ENCODE measurements at regions not wholly inside any gene's neighbourhood (a gene's known extent, or its start where the extent isn't known, plus 50 kb on each side); places are given as distances from the start of the nearest gene placed in this dataset.

DNA sequence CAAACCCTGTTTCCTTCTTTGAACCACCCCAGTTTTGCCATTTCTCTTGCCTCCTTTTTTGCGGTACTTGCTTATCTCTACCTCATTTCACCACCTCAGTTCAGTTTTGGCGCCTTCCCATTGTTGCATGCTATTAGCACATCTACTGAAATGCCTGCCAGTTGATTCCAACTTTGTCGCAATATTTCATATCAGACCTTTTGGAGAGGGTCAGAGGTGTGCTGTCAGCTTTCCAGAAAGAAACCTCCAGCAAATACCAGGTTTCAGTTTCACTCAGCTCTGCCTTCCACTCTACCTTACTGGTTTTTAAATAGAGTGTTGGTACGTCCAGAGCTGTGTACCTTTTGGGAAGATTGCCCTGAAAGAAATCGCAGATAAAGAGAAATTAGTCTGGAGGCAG lies 91.9 kb upstream of the CPEB2 start:
- DNase-seq, result no peak
- ChIA-PET CTCF (no interaction called here), POLR2A (no interaction called here)

GRCh38 chr4:14912426-14912825 lies 89.9 kb upstream of the CPEB2 start:
- ChIA-PET CTCF (no interaction called here), POLR2A (no interaction called here)
- Mint-ChIP-seq H3K4me3 (no peak overlapping the region), H3K4me1 (no peaks in the 10 kb centered on the region), H3K9me3 (peaks cover 0 to 4% (median 0%) of the 10 kb centered on the region in 5 donors), H3K27me3 (peaks cover 16 to 55% of the 10 kb centered on the region in 2 donors), H3K27ac (no peak overlapping the region), H3K36me3 (peaks cover 0 to 2% (median 0%) of the 10 kb centered on the region in 3 donors)
- no peaks in the 10 kb centered on the region for H3K27me3 ChIP-seq (ENCODE audit: insufficient read depth, low read length, poor library complexity, severe bottlenecking)
- H3K27ac ChIP-seq (ENCODE audit: low read depth, low read length), result no peak overlapping the region
- no peaks in the 10 kb centered on the region for H3K9me3 ChIP-seq (ENCODE audit: low read length)
- no peaks in the 10 kb centered on the region for H3K4me1 ChIP-seq (ENCODE audit: insufficient read depth, low read length)
- no peak for DNase-seq
- H3K4me3 ChIP-seq (ENCODE audit: low read length), result no peak overlapping the region
- H3K36me3 ChIP-seq (ENCODE audit: insufficient read depth, low read length), result no peaks in the 10 kb centered on the region

More for the DNA sequence above, 91.9 kb upstream of the CPEB2 start:
- Mint-ChIP-seq H3K36me3 (no peaks in the 10 kb centered on the region), H3K27me3 (peaks cover 13 to 46% of the 10 kb centered on the region in 2 donors), H3K4me1 (peaks cover 0 to 3% (median 2%) of the 10 kb centered on the region in 3 donors), H3K9me3 (peaks cover 0 to 3% (median 0%) of the 10 kb centered on the region in 5 donors), H3K27ac (no peak overlapping the region), H3K4me3 (no peak overlapping the region)
- Histone ChIP-seq H3K27me3 (ENCODE audit: insufficient read depth, low read length, poor library complexity, severe bottlenecking) (no peaks in the 10 kb centered on the region), H3K36me3 (ENCODE audit: insufficient read depth, low read length) (no peaks in the 10 kb centered on the region), H3K27ac (ENCODE audit: low read depth, low read length) (no peak overlapping the region), H3K4me1 (ENCODE audit: insufficient read depth, low read length) (no peaks in the 10 kb centered on the region), H3K4me3 (ENCODE audit: low read length) (no peak overlapping the region), H3K9me3 (ENCODE audit: low read length) (no peaks in the 10 kb centered on the region)

- DNase-seq, result no peak
- H3K4me3 Mint-ChIP-seq, result no peak overlapping the region
- ChIA-PET POLR2A (no interaction called here), CTCF (no interaction called here)
- Histone ChIP-seq H3K4me1 (ENCODE audit: insufficient read depth, low read length) (no peaks in the 10 kb centered on the region), H3K27me3 (ENCODE audit: insufficient read depth, low read length, poor library complexity, severe bottlenecking) (no peaks in the 10 kb centered on the region), H3K4me3 (ENCODE audit: low read length) (no peak overlapping the region), H3K9me3 (ENCODE audit: low read length) (no peaks in the 10 kb centered on the region), H3K36me3 (ENCODE audit: insufficient read depth, low read length) (no peaks in the 10 kb centered on the region), H3K27ac (ENCODE audit: low read depth, low read length) (no peak overlapping the region)
- peaks cover 0 to 2% (median 0%) of the 10 kb centered on the region in 3 donors for H3K36me3 Mint-ChIP-seq
- no peaks in the 10 kb centered on the region for H3K4me1 Mint-ChIP-seq
- H3K27ac Mint-ChIP-seq, result no peak overlapping the region
- H3K27me3 Mint-ChIP-seq, result peaks cover 10 to 41% of the 10 kb centered on the region in 2 donors
- H3K9me3 Mint-ChIP-seq, result peaks cover 0 to 4% (median 0%) of the 10 kb centered on the region in 5 donors
Observed at GRCh38 chr4:14915018-14915417, 87.3 kb upstream of the CPEB2 start.

DNA sequence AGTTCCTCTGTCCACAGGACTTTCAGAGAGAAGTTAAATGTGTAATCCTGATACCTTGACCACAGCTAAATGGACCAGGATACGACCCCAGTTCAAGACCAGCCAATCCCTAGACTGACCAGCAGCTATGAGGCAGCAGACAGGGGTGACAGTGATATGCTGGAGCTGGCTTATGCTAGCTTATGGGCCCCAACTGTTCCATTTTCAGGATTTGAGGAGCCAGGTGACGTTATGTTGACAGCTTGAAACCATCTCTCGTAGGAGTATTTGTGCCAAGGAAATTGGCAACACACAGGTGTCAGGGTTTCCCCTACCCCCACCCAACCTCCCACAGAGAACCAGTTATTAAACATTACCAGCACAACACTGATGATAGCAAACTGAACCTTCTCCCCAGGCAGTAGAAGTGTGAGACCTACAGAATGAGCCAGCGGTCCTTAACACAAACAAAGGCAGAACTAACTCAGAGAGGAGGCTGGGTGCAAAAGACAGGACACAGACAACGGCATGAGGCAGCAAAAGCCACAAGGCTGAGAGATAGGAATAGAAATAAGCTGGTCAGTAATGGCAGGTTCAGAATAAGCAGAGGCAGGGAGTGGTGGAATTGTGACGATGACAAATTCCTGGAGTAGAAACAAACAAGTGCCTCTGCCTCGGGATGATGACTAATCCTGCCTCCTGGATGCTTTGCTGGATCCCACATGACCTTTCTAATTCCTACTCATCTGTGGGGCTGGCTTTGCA lies 85.6 kb upstream of the CPEB2 start:
- Histone ChIP-seq H3K27me3 (ENCODE audit: insufficient read depth, low read length, poor library complexity, severe bottlenecking) (no peaks in the 10 kb centered on the region), H3K27ac (ENCODE audit: low read depth, low read length) (no peak overlapping the region), H3K4me3 (ENCODE audit: low read length) (no peak overlapping the region), H3K9me3 (ENCODE audit: low read length) (no peaks in the 10 kb centered on the region), H3K36me3 (ENCODE audit: insufficient read depth, low read length) (no peaks in the 10 kb centered on the region), H3K4me1 (ENCODE audit: insufficient read depth, low read length) (no peaks in the 10 kb centered on the region)
- no peak for DNase-seq
- Mint-ChIP-seq H3K4me1 (no peaks in the 10 kb centered on the region), H3K27me3 (peaks cover 3 to 25% of the 10 kb centered on the region in 2 donors), H3K4me3 (no peak overlapping the region), H3K27ac (no peak overlapping the region), H3K9me3 (peaks cover 0 to 4% (median 0%) of the 10 kb centered on the region in 5 donors), H3K36me3 (peaks cover 0 to 2% (median 0%) of the 10 kb centered on the region in 3 donors)
- CTCF ChIA-PET, result no interaction called here
- POLR2A ChIA-PET, result no interaction called here

DNA sequence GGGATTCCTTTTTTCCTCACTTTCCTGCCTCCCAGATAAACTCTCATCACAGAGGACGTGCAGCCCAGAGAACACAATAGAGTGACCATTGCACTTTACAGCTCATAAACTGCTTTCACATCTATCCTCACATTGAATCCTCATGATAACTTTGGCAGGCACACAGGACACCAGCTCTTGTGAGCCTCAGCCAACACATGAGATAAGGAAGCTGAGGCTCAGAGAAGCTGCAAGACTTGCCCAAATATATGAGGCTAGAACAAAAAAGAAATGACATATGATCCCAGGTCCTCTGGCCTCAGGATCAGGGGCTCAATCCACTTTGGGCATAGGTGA lies 85.0 kb upstream of the CPEB2 start:
- POLR2A ChIA-PET, result no interaction called here
- no peaks in the 10 kb centered on the region for H3K4me1 ChIP-seq (ENCODE audit: insufficient read depth, low read length)
- no peak overlapping the region for H3K27ac ChIP-seq (ENCODE audit: low read depth, low read length)
- no peak overlapping the region for H3K4me3 Mint-ChIP-seq
- H3K4me1 Mint-ChIP-seq, result no peaks in the 10 kb centered on the region
- no peaks in the 10 kb centered on the region for H3K36me3 ChIP-seq (ENCODE audit: insufficient read depth, low read length)
- no peaks in the 10 kb centered on the region for H3K9me3 ChIP-seq (ENCODE audit: low read length)
- H3K4me3 ChIP-seq (ENCODE audit: low read length), result no peak overlapping the region
- H3K9me3 Mint-ChIP-seq, result peaks cover 0 to 4% (median 0%) of the 10 kb centered on the region in 5 donors
- no peaks in the 10 kb centered on the region for H3K27me3 ChIP-seq (ENCODE audit: insufficient read depth, low read length, poor library complexity, severe bottlenecking)
- peaks cover 0 to 2% (median 0%) of the 10 kb centered on the region in 3 donors for H3K36me3 Mint-ChIP-seq
- H3K27me3 Mint-ChIP-seq, result peaks cover 3 to 23% of the 10 kb centered on the region in 2 donors
- CTCF ChIA-PET, result no interaction called here
- H3K27ac Mint-ChIP-seq, result no peak overlapping the region
- DNase-seq, result no peak

DNA sequence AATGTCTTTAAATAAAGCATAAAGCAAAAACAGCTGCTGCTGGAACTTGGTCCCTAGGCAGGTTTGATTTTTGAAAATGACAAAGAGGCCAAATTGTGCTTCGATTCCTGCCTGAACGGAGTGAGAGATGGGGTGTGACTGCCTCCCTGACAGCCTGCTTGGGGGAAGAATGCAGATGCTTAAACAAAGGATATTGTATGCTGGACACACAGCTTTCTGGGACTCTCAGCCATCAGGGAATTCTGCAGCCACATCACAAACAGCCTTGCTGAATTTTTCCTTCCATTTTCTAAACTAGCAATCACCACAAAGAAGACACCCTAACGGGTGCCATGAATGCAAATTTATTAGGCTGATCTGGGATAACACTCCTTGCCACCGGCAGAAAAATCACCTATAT lies 83.9 kb upstream of the CPEB2 start:
- Histone ChIP-seq H3K36me3 (ENCODE audit: insufficient read depth, low read length) (no peaks in the 10 kb centered on the region), H3K27me3 (ENCODE audit: insufficient read depth, low read length, poor library complexity, severe bottlenecking) (no peaks in the 10 kb centered on the region), H3K4me3 (ENCODE audit: low read length) (no peak overlapping the region), H3K27ac (ENCODE audit: low read depth, low read length) (no peak overlapping the region), H3K9me3 (ENCODE audit: low read length) (no peaks in the 10 kb centered on the region), H3K4me1 (ENCODE audit: insufficient read depth, low read length) (no peaks in the 10 kb centered on the region)
- CTCF ChIA-PET, result no interaction called here
- Mint-ChIP-seq H3K27me3 (peaks cover 3 to 15% of the 10 kb centered on the region in 2 donors), H3K4me3 (no peak overlapping the region), H3K4me1 (no peaks in the 10 kb centered on the region), H3K36me3 (peaks cover 0 to 2% (median 0%) of the 10 kb centered on the region in 3 donors), H3K27ac (no peak overlapping the region), H3K9me3 (peaks cover 0 to 2% (median 0%) of the 10 kb centered on the region in 5 donors)
- DNase-seq, result no peak
- POLR2A ChIA-PET, result no interaction called here

GRCh38 chr4:14919785-14920184 lies 82.5 kb upstream of the CPEB2 start:
- Histone ChIP-seq H3K27ac (ENCODE audit: low read depth, low read length) (no peak overlapping the region), H3K27me3 (ENCODE audit: insufficient read depth, low read length, poor library complexity, severe bottlenecking) (no peaks in the 10 kb centered on the region), H3K36me3 (ENCODE audit: insufficient read depth, low read length) (no peaks in the 10 kb centered on the region), H3K4me1 (ENCODE audit: insufficient read depth, low read length) (no peaks in the 10 kb centered on the region), H3K9me3 (ENCODE audit: low read length) (no peaks in the 10 kb centered on the region), H3K4me3 (ENCODE audit: low read length) (no peak overlapping the region)
- no peaks in the 10 kb centered on the region for H3K4me1 Mint-ChIP-seq
- peaks cover 0 to 2% (median 0%) of the 10 kb centered on the region in 5 donors for H3K9me3 Mint-ChIP-seq
- ChIA-PET POLR2A (no interaction called here), CTCF (no interaction called here)
- peaks cover 3 to 15% of the 10 kb centered on the region in 2 donors for H3K27me3 Mint-ChIP-seq
- no peak overlapping the region for H3K4me3 Mint-ChIP-seq
- peaks cover 0 to 2% (median 0%) of the 10 kb centered on the region in 3 donors for H3K36me3 Mint-ChIP-seq
- DNase-seq, result no peak
- H3K27ac Mint-ChIP-seq, result peak overlapping the region in 1 of 8 donors; percentile 19

GRCh38 chr4:14920237-14920636 lies 82.0 kb upstream of the CPEB2 start:
- H3K4me3 ChIP-seq (ENCODE audit: low read length), result no peak overlapping the region
- no peaks in the 10 kb centered on the region for H3K4me1 ChIP-seq (ENCODE audit: insufficient read depth, low read length)
- no peaks in the 10 kb centered on the region for H3K27me3 ChIP-seq (ENCODE audit: insufficient read depth, low read length, poor library complexity, severe bottlenecking)
- Mint-ChIP-seq H3K9me3 (peaks cover 0 to 2% (median 0%) of the 10 kb centered on the region in 5 donors), H3K4me1 (no peaks in the 10 kb centered on the region), H3K27me3 (peaks cover 3 to 15% of the 10 kb centered on the region in 2 donors), H3K4me3 (no peak overlapping the region), H3K27ac (peak overlapping the region in 1 of 8 donors; percentile 8), H3K36me3 (peaks cover 0 to 2% (median 0%) of the 10 kb centered on the region in 3 donors)
- DNase-seq, result no peak
- H3K9me3 ChIP-seq (ENCODE audit: low read length), result no peaks in the 10 kb centered on the region
- ChIA-PET POLR2A (no interaction called here), CTCF (no interaction called here)
- no peaks in the 10 kb centered on the region for H3K36me3 ChIP-seq (ENCODE audit: insufficient read depth, low read length)
- no peak overlapping the region for H3K27ac ChIP-seq (ENCODE audit: low read depth, low read length)

All from CD8-positive, alpha-beta memory T cell (primary cell).